Fibroblast of pulmonary artery (primary cell): ENCODE measurements at regions not wholly inside any gene's neighbourhood (a gene's known extent, or its start where the extent isn't known, plus 50 kb on each side); places are given as distances from the start of the nearest gene placed in this dataset.

Experiments used
- DNase-seq: peaks from one replicate; pipeline ENCODE4 v3.0.0-alpha.2; 2010; ENCODE audit warnings: low read depth
- H3K4me3 ChIP-seq: replicated peaks from 2 replicates; pipeline ENCODE4 v1.5.1; 2011; ENCODE audit warnings: low read depth, mild to moderate bottlenecking, control low read depth, low read length, moderate library complexity
- CTCF ChIP-seq: IDR thresholded peaks from 2 replicates; pipeline ENCODE4 v1.5.1; 2011; ENCODE audit warnings: mild to moderate bottlenecking, control low read depth, low read length, inconsistent platforms; ENCODE audit errors: missing control alignments

- no peak for DNase-seq
- no peak overlapping the region for H3K4me3 ChIP-seq
- TF ChIP-seq CTCF: no peak
Observed at GRCh38 chr10:130554701-130555410, 418.7 kb downstream of the GLRX3 start.

GRCh38 chr10:130555411-130555750 lies 419.2 kb downstream of the GLRX3 start:
- no peak for TF ChIP-seq CTCF
- H3K4me3 ChIP-seq: no peak overlapping the region
- DNase-seq: no peak

- no peak overlapping the region for H3K4me3 ChIP-seq
- DNase-seq: no peak
- TF ChIP-seq CTCF: no peak
Observed at GRCh38 chr10:130557181-130557845, 421.1 kb downstream of the GLRX3 start.

- no peak for TF ChIP-seq CTCF
Observed at GRCh38 chr10:130558746-130559546, 422.8 kb downstream of the GLRX3 start.

GRCh38 chr10:130559547-130559880 lies 423.3 kb downstream of the GLRX3 start:
- no peak overlapping the region for H3K4me3 ChIP-seq
- no peak for TF ChIP-seq CTCF
- DNase-seq: no peak

More at GRCh38 chr10:130558746-130559546, 422.8 kb downstream of the GLRX3 start:
- no peak overlapping the region for H3K4me3 ChIP-seq
- no peak for DNase-seq

- DNase-seq: no peak
- no peak for TF ChIP-seq CTCF
- H3K4me3 ChIP-seq: no peak overlapping the region
Observed at GRCh38 chr10:130560116-130560515, 423.9 kb downstream of the GLRX3 start.
